ENCODE measurements at regions not wholly inside any gene's neighbourhood (a gene's known extent, or its start where the extent isn't known, plus 50 kb on each side); places are given as distances from the start of the nearest gene placed in this dataset.
A peak's percentile ranks its signal among the peaks of the same experiment; 100 is the strongest.

GRCh38 chr17:77819497-77819896 is 139.0 kb upstream of the TNRC6C start:
- DNase-seq (ENCODE audit: low spot score), result no peak
- in situ Hi-C loops (cut with MboI; ENCODE audit: low pct_unique_long_range_greater_than_20kb, low sequenced_read_pairs, unreplicated experiment), result no loop called here

GRCh38 chr17:77821114-77821513 is 137.4 kb upstream of the TNRC6C start:
- in situ Hi-C loops (cut with MboI; ENCODE audit: low pct_unique_long_range_greater_than_20kb, low sequenced_read_pairs, unreplicated experiment), result no loop called here
- TF ChIP-seq, protein P1, sequence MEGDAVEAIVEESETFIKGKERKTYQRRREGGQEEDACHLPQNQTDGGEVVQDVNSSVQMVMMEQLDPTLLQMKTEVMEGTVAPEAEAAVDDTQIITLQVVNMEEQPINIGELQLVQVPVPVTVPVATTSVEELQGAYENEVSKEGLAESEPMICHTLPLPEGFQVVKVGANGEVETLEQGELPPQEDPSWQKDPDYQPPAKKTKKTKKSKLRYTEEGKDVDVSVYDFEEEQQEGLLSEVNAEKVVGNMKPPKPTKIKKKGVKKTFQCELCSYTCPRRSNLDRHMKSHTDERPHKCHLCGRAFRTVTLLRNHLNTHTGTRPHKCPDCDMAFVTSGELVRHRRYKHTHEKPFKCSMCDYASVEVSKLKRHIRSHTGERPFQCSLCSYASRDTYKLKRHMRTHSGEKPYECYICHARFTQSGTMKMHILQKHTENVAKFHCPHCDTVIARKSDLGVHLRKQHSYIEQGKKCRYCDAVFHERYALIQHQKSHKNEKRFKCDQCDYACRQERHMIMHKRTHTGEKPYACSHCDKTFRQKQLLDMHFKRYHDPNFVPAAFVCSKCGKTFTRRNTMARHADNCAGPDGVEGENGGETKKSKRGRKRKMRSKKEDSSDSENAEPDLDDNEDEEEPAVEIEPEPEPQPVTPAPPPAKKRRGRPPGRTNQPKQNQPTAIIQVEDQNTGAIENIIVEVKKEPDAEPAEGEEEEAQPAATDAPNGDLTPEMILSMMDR (IDR thresholded peaks at IDR 0.05; ENCODE audit: extremely low read depth, insufficient read depth, missing control alignments), result no peak
- peak; percentile 33 for DNase-seq (ENCODE audit: low spot score)

More at GRCh38 chr17:77819497-77819896, 139.0 kb upstream of the TNRC6C start:
- TF ChIP-seq, protein P1 (IDR thresholded peaks at IDR 0.05; ENCODE audit: extremely low read depth, insufficient read depth, missing control alignments), result no peak

GRCh38 chr17:77822302-77823030 is 136.0 kb upstream of the TNRC6C start:
- DNase-seq (ENCODE audit: low spot score), result no peak
- in situ Hi-C loops (cut with MboI; ENCODE audit: low pct_unique_long_range_greater_than_20kb, low sequenced_read_pairs, unreplicated experiment), result no loop called here
- TF ChIP-seq, protein P1 (IDR thresholded peaks at IDR 0.05; ENCODE audit: extremely low read depth, insufficient read depth, missing control alignments), result no peak

- in situ Hi-C loops (cut with MboI; ENCODE audit: low pct_unique_long_range_greater_than_20kb, low sequenced_read_pairs, unreplicated experiment), result no loop called here
- TF ChIP-seq, protein P1 (IDR thresholded peaks at IDR 0.05; ENCODE audit: extremely low read depth, insufficient read depth, missing control alignments), result no peak
- DNase-seq (ENCODE audit: low spot score), result no peak
Observed at GRCh38 chr17:77824102-77824779, 134.3 kb upstream of the TNRC6C start.

GRCh38 chr17:77824780-77825280 is 133.7 kb upstream of the TNRC6C start:
- in situ Hi-C loops (cut with MboI; ENCODE audit: low pct_unique_long_range_greater_than_20kb, low sequenced_read_pairs, unreplicated experiment), result no loop called here
- TF ChIP-seq, protein P1 (IDR thresholded peaks at IDR 0.05; ENCODE audit: extremely low read depth, insufficient read depth, missing control alignments), result no peak
- no peak for DNase-seq (ENCODE audit: low spot score)

GRCh38 chr17:77825621-77826020 is 132.9 kb upstream of the TNRC6C start:
- TF ChIP-seq, protein P1 (IDR thresholded peaks at IDR 0.05; ENCODE audit: extremely low read depth, insufficient read depth, missing control alignments), result no peak
- DNase-seq (ENCODE audit: low spot score), result no peak
- in situ Hi-C loops (cut with MboI; ENCODE audit: low pct_unique_long_range_greater_than_20kb, low sequenced_read_pairs, unreplicated experiment), result no loop called here

Data from GM13977 (cell line).